ENCODE measurements at regions not wholly inside any gene's neighbourhood (a gene's known extent, or its start where the extent isn't known, plus 50 kb on each side); places are given as distances from the start of the nearest gene placed in this dataset.

- Histone ChIP-seq H3K4me1 (ENCODE audit: control insufficient read depth, extremely low read depth, insufficient read depth, low read length) (peaks cover 15% of the 10 kb centered on the region), H3K79me2 (ENCODE audit: control insufficient read depth, insufficient read depth, low read length) (no peaks in the 10 kb centered on the region), H3K27ac (ENCODE audit: control insufficient read depth, insufficient read depth, low read length) (no peak overlapping the region), H3K9me1 (ENCODE audit: control insufficient read depth, extremely low read depth, insufficient read depth, low read length) (no peaks in the 10 kb centered on the region), H3K36me3 (ENCODE audit: control insufficient read depth in 2 of 2, extremely low read depth in 1 of 2, insufficient read depth in 2 of 2, low read length in 2 of 2) (no peaks in the 10 kb centered on the region), H3K4me3 (ENCODE audit: control insufficient read depth in 2 of 3, extremely low read depth in 1 of 3, insufficient read depth in 2 of 3, low read depth in 1 of 3, low read length in 3 of 3) (no peak overlapping the region), H3K4me2 (ENCODE audit: control insufficient read depth, extremely low read depth, insufficient read depth, low read depth, low read length) (no peak overlapping the region), H4K20me1 (ENCODE audit: control insufficient read depth, extremely low read depth, insufficient read depth, low read length) (no peaks in the 10 kb centered on the region), H3K9me3 (ENCODE audit: control insufficient read depth, low read depth, low read length) (no peaks in the 10 kb centered on the region), H2AFZ (ENCODE audit: control insufficient read depth, low read length) (no peak overlapping the region), H3K9ac (ENCODE audit: control insufficient read depth, extremely low read depth, insufficient read depth, low read length) (no peak overlapping the region), H3K27me3 (ENCODE audit: control insufficient read depth, extremely low read depth, insufficient read depth, low read length) (no peaks in the 10 kb centered on the region)
- FAIRE-seq (no peak), DNase-seq (ENCODE audit: low read depth, low spot score) (no peak)
- dilution Hi-C loops (cut with MboI; ENCODE audit: extremely low pct_ligation_motif_present, low sequenced_read_pairs) = no loop called here
- TF ChIP-seq EZH2 (IDR thresholded peaks at IDR 0.05; ENCODE audit: low read length) (no peak), CTCF (optimal IDR thresholded peaks at IDR 0.05 in 1 of 3, IDR thresholded peaks at IDR 0.05 in 1 of 3, conservative IDR thresholded peaks at IDR 0.05 in 1 of 3; ENCODE audit: extremely low read depth in 1 of 3, insufficient read depth in 2 of 3, low read length in 3 of 3) (no peak)
Measured at GRCh38 chr7:142513178-142513955, 235.9 kb upstream of the PRSS1 start.

GRCh38 chr7:142511801-142512200, 237.5 kb upstream of the PRSS1 start:
- no peaks in the 10 kb centered on the region for H3K36me3 ChIP-seq (ENCODE audit: control insufficient read depth in 2 of 2, extremely low read depth in 1 of 2, insufficient read depth in 2 of 2, low read length in 2 of 2)
- no peak overlapping the region for H3K4me3 ChIP-seq (ENCODE audit: control insufficient read depth in 2 of 3, extremely low read depth in 1 of 3, insufficient read depth in 2 of 3, low read depth in 1 of 3, low read length in 3 of 3)
- TF ChIP-seq CTCF (optimal IDR thresholded peaks at IDR 0.05 in 1 of 3, IDR thresholded peaks at IDR 0.05 in 1 of 3, conservative IDR thresholded peaks at IDR 0.05 in 1 of 3; ENCODE audit: extremely low read depth in 1 of 3, insufficient read depth in 2 of 3, low read length in 3 of 3) = no peak
- TF ChIP-seq EZH2 (IDR thresholded peaks at IDR 0.05; ENCODE audit: low read length) = no peak
- H3K9ac ChIP-seq (ENCODE audit: control insufficient read depth, extremely low read depth, insufficient read depth, low read length) = no peak overlapping the region
- FAIRE-seq (no peak), DNase-seq (ENCODE audit: low read depth, low spot score) (no peak)
- H3K79me2 ChIP-seq (ENCODE audit: control insufficient read depth, insufficient read depth, low read length) = no peaks in the 10 kb centered on the region
- H3K9me3 ChIP-seq (ENCODE audit: control insufficient read depth, low read depth, low read length) = no peaks in the 10 kb centered on the region
- no peaks in the 10 kb centered on the region for H3K9me1 ChIP-seq (ENCODE audit: control insufficient read depth, extremely low read depth, insufficient read depth, low read length)
- no peak overlapping the region for H3K4me2 ChIP-seq (ENCODE audit: control insufficient read depth, extremely low read depth, insufficient read depth, low read depth, low read length)
- peaks cover 22% of the 10 kb centered on the region for H3K4me1 ChIP-seq (ENCODE audit: control insufficient read depth, extremely low read depth, insufficient read depth, low read length)
- H2AFZ ChIP-seq (ENCODE audit: control insufficient read depth, low read length) = no peak overlapping the region
- no peaks in the 10 kb centered on the region for H4K20me1 ChIP-seq (ENCODE audit: control insufficient read depth, extremely low read depth, insufficient read depth, low read length)
- dilution Hi-C loops (cut with MboI; ENCODE audit: extremely low pct_ligation_motif_present, low sequenced_read_pairs) = no loop called here
- no peaks in the 10 kb centered on the region for H3K27me3 ChIP-seq (ENCODE audit: control insufficient read depth, extremely low read depth, insufficient read depth, low read length)
- H3K27ac ChIP-seq (ENCODE audit: control insufficient read depth, insufficient read depth, low read length) = no peak overlapping the region
